GM21825 (cell line): ENCODE measurements at regions not wholly inside any gene's neighbourhood (a gene's known extent, or its start where the extent isn't known, plus 50 kb on each side); places are given as distances from the start of the nearest gene placed in this dataset.
"Not testable (repeated sequence)": the region's sequence is repeated elsewhere in the genome, so short reads cannot be mapped to it uniquely, and the experiment has no call there.

Experiments
- ATAC-seq: cut with Tn5 transposase; IDR thresholded peaks from one replicate; pipeline ENCODE4 v1.9.1; 2021; ENCODE audit warnings: mild to moderate bottlenecking, moderate library complexity; ENCODE audit not compliant: unreplicated experiment

- ATAC-seq, result no peak
These were observed 189.9 kb upstream of the PRSS58 start for GRCh38 chr7:142447762-142448161.

- no peak for ATAC-seq
These were observed 187.3 kb upstream of the PRSS58 start for GRCh38 chr7:142445019-142445686.

GRCh38 chr7:142443216-142444010, 185.6 kb upstream of the PRSS58 start:
- ATAC-seq, result no peak

- ATAC-seq, result no peak
These were observed 184.5 kb upstream of the PRSS58 start for GRCh38 chr7:142442396-142442795.

GRCh38 chr7:142440906-142441411, 183.1 kb upstream of the PRSS58 start:
- no peak for ATAC-seq

GRCh38 chr7:142440219-142440905, 182.5 kb upstream of the PRSS58 start:
- ATAC-seq, result no peak

- peak; percentile 70 for ATAC-seq
These were observed 181.9 kb upstream of the PRSS58 start for GRCh38 chr7:142439739-142440138.

- no peak for ATAC-seq
These were observed 181.2 kb upstream of the PRSS58 start for GRCh38 chr7:142438923-142439515.

- no peak for ATAC-seq
These were observed 180.5 kb upstream of the PRSS58 start for GRCh38 chr7:142438235-142438922.

- no peak for ATAC-seq
These were observed 179.9 kb upstream of the PRSS58 start for GRCh38 chr7:142437741-142438140.

- ATAC-seq, result no peak
These were observed 178.7 kb upstream of the PRSS58 start for GRCh38 chr7:142436601-142437000.

- ATAC-seq, result not testable (repeated sequence)
These were observed 177.7 kb upstream of the PRSS58 start for GRCh38 chr7:142435606-142436005.

- ATAC-seq, result no peak
These were observed 176.9 kb upstream of the PRSS58 start for GRCh38 chr7:142434666-142435167.

GRCh38 chr7:142434133-142434532, 176.3 kb upstream of the PRSS58 start:
- ATAC-seq, result not testable (repeated sequence)

- no peak for ATAC-seq
These were observed 174.5 kb upstream of the PRSS58 start for GRCh38 chr7:142432377-142432776.

- ATAC-seq, result no peak
These were observed 173.6 kb upstream of the PRSS58 start for GRCh38 chr7:142431491-142431890.

GRCh38 chr7:142428094-142428493, 170.2 kb upstream of the PRSS58 start:
- ATAC-seq, result no peak

GRCh38 chr7:142425281-142425680, 167.4 kb upstream of the PRSS58 start:
- ATAC-seq, result no peak

- no peak for ATAC-seq
These were observed 164.8 kb upstream of the PRSS58 start for GRCh38 chr7:142422621-142423020.
